Endothelial cell of umbilical vein (primary cell): ENCODE measurements at regions not wholly inside any gene's neighbourhood (a gene's known extent, or its start where the extent isn't known, plus 50 kb on each side); places are given as distances from the start of the nearest gene placed in this dataset.
"Not testable (repeated sequence)": the region's sequence is repeated elsewhere in the genome, so short reads cannot be mapped to it uniquely, and the experiment has no call there.

Experiments
- BruUV-seq: library from RNA; stranded (reverse); fragments of 400-500 nt; replicated peaks from 2 replicates; lab custom pipeline; 2021; lab: Mats Ljungman, UMichigan
- CTCF ChIA-PET: fragments of 300-600, 350-600 bp; sonication (Branson Sonifier 250); formaldehyde crosslinking; loops from one replicate; lab custom pipeline; 2021; ENCODE audit warnings: antibody characterized with exemption, inconsistent platforms; lab: Charles Lee
- POLR2A ChIA-PET: fragments of 300-600, 350-600 bp; sonication (Branson Sonifier 250); formaldehyde crosslinking; loops from one replicate; lab custom pipeline; 2021; ENCODE audit warnings: antibody characterized with exemption, inconsistent platforms; lab: Charles Lee
- DNase-seq: peaks from one replicate; pipeline ENCODE4 v3.0.0-alpha.2; 2011; ENCODE audit warnings: low read depth, low spot score
- FAIRE-seq: peaks from 2 replicates; lab custom pipeline; 2011; peaks lifted over from hg19 to GRCh38; lab: Jason Lieb, UNC
- H2AFZ ChIP-seq: 2 replicates; pipeline ENCODE4 v1.6.0; 2012; ENCODE audit warnings: low read depth, low read length, control low read depth, inconsistent platforms
- H3K27ac ChIP-seq: 2 replicates; pipeline ENCODE4 v1.5.1; 2011; ENCODE audit warnings: low read depth, mild to moderate bottlenecking, control low read depth, low read length, moderate library complexity; ENCODE audit not compliant: insufficient read depth
- H3K27me3 ChIP-seq, 2 experiments: 2 replicates each; pipeline versions ENCODE4 v1.6.0 to v1.6.1; 2011; ENCODE audit warnings: low read length in 2 of 2, mixed read lengths in 1 of 2; ENCODE audit not compliant: control insufficient read depth in 2 of 2, insufficient read depth in 2 of 2
- H3K36me3 ChIP-seq, 2 experiments: 2 replicates in 1 of 2; 3 replicates in 1 of 2; pipeline ENCODE4 v1.5.1; 2011; ENCODE audit warnings: low read length in 2 of 2, mild to moderate bottlenecking in 1 of 2, moderate library complexity in 1 of 2; ENCODE audit not compliant: control insufficient read depth in 2 of 2, insufficient read depth in 2 of 2; ENCODE audit errors: extremely low read depth in 1 of 2
- H3K4me1 ChIP-seq: 3 replicates; pipeline ENCODE4 v1.5.1; 2011; ENCODE audit warnings: mild to moderate bottlenecking, low read length; ENCODE audit not compliant: control insufficient read depth, insufficient read depth; ENCODE audit errors: extremely low read depth
- H3K4me2 ChIP-seq: 2 replicates; pipeline ENCODE4 v1.6.1; 2011; ENCODE audit warnings: low read length, control low read depth, mixed read lengths; ENCODE audit not compliant: insufficient read depth
- H3K4me3 ChIP-seq, 3 experiments: fragments of 200-600 bp in 1 of 3; sonication (generic), shearing (Covaris generic) in 1 of 3; replicated peaks in 1 of 3; 2 replicates each; pipeline ENCODE4 v1.5.1; 2011 to 2016; ENCODE audit warnings: control low read depth in 3 of 3, low read length in 3 of 3, mild to moderate bottlenecking in 2 of 3, inconsistent platforms in 1 of 3, low read depth in 1 of 3, moderate library complexity in 1 of 3; ENCODE audit not compliant: insufficient read depth in 1 of 3
- H3K79me2 ChIP-seq: 2 replicates; pipeline ENCODE4 v1.6.0; 2012; ENCODE audit warnings: low read length, inconsistent platforms; ENCODE audit not compliant: control insufficient read depth, insufficient read depth
- H3K9ac ChIP-seq: replicated peaks from 2 replicates; pipeline ENCODE3; 2011; ENCODE audit warnings: low read length, control low read depth; ENCODE audit not compliant: insufficient read depth; ENCODE audit errors: extremely low read depth
- H3K9me1 ChIP-seq: replicated peaks from 3 replicates; pipeline ENCODE4 v1.6.0; 2011; ENCODE audit warnings: mild to moderate bottlenecking, low read length; ENCODE audit not compliant: control insufficient read depth, insufficient read depth; ENCODE audit errors: extremely low read depth
- H3K9me3 ChIP-seq: replicated peaks from 2 replicates; pipeline ENCODE4 v1.5.1; 2012; ENCODE audit warnings: low read length, inconsistent platforms; ENCODE audit not compliant: control insufficient read depth, insufficient read depth
- H4K20me1 ChIP-seq: replicated peaks from 2 replicates; pipeline ENCODE3; 2011; ENCODE audit warnings: mild to moderate bottlenecking, low read length; ENCODE audit not compliant: control insufficient read depth, insufficient read depth; ENCODE audit errors: extremely low read depth
- EZH2 ChIP-seq: IDR thresholded peaks from 2 replicates; pipeline ENCODE4 v1.6.1; 2012; ENCODE audit warnings: borderline replicate concordance, low read depth, mild to moderate bottlenecking, moderate library complexity, low read length, inconsistent platforms; ENCODE audit not compliant: severe bottlenecking
- GATA2 ChIP-seq: IDR thresholded peaks from 2 replicates; pipeline ENCODE4 v1.7.0; 2011; ENCODE audit warnings: low read depth, mild to moderate bottlenecking, moderate library complexity, mixed read lengths, low read length; ENCODE audit not compliant: insufficient read length, insufficient read depth
- JUN ChIP-seq: IDR thresholded peaks from 2 replicates; pipeline ENCODE4 v1.6.1; 2011; ENCODE audit warnings: borderline replicate concordance, low read depth; ENCODE audit not compliant: insufficient read length, insufficient read depth
- POLR2A ChIP-seq: IDR thresholded peaks from 2 replicates; pipeline ENCODE4 v1.6.1; 2012; ENCODE audit warnings: low read depth, mild to moderate bottlenecking, control low read depth, low read length
- POLR2AphosphoS5 ChIP-seq: IDR thresholded peaks from 2 replicates; pipeline ENCODE4 v1.6.1; 2012; ENCODE audit warnings: low read depth, mild to moderate bottlenecking, control low read depth, low read length, moderate library complexity; ENCODE audit not compliant: insufficient read depth
- dilution Hi-C: fragments of 300-500 bp; cut with MboI; formaldehyde crosslinking; loops from one replicate; pipeline ENCODE4 v1.15.0; 2019; ENCODE audit warnings: low sequenced_read_pairs; ENCODE audit not compliant: extremely low pct_ligation_motif_present
- intact Hi-C: fragments of 100-400 bp; cut with micrococcal nuclease; formaldehyde crosslinking; loops from one replicate; pipeline ENCODE4 v1.10.0; 2022

- no peak overlapping the region for H3K9ac ChIP-seq
- no TSS peak for BruUV-seq
- H3K4me3 ChIP-seq, result no peak overlapping the region
- H3K36me3 ChIP-seq, result no peaks in the 10 kb centered on the region
- dilution Hi-C loops (no loop called here), intact Hi-C loops (no loop called here)
- POLR2A ChIA-PET, result no interaction called here
- H3K4me2 ChIP-seq, result no peak overlapping the region
- no peaks in the 10 kb centered on the region for H3K9me3 ChIP-seq
- no peak overlapping the region for H2AFZ ChIP-seq
- H3K4me1 ChIP-seq, result peaks cover under 1% of the 10 kb centered on the region
- TF ChIP-seq EZH2 (no peak), POLR2A (no peak), JUN (no peak), GATA2 (no peak), POLR2AphosphoS5 (no peak)
- no peaks in the 10 kb centered on the region for H3K27me3 ChIP-seq
- H4K20me1 ChIP-seq, result no peaks in the 10 kb centered on the region
- H3K9me1 ChIP-seq, result no peaks in the 10 kb centered on the region
- no peak for FAIRE-seq
- CTCF ChIA-PET, result no interaction called here
- no peak overlapping the region for H3K27ac ChIP-seq
- H3K79me2 ChIP-seq, result no peaks in the 10 kb centered on the region
- no peak for DNase-seq
These were observed 122.2 kb upstream of the TBCA start for GRCh38 chr5:77898385-77898784.

DNA sequence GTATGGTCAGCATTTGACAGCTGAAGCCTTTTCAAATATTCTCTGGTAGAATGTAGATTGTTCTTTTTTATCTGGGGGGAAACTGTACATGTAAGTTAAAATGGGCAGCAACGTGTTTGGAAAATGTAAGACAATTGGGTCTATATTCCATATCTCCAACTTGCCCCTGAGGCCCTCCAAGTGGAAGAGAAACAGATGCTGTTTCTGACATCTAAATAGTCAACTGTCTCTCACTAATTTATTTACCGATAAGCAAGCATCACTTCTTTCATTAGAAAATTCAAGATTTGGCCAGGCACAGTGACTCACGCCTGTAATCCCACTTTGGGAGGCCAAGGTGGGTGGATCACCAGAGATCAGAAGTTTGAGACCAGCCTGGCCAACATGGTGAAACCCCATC, 120.2 kb upstream of the TBCA start:
- DNase-seq (no peak), FAIRE-seq (no peak)
- dilution Hi-C loops (no loop called here), intact Hi-C loops (no loop called here)
- Histone ChIP-seq H3K36me3 (no peaks in the 10 kb centered on the region), H3K4me3 (no peak overlapping the region), H3K9ac (no peak overlapping the region), H3K27ac (no peak overlapping the region), H3K79me2 (no peaks in the 10 kb centered on the region), H3K9me3 (no peaks in the 10 kb centered on the region), H3K4me1 (peaks cover 3% of the 10 kb centered on the region), H3K9me1 (no peaks in the 10 kb centered on the region), H3K27me3 (no peaks in the 10 kb centered on the region), H3K4me2 (no peak overlapping the region), H2AFZ (no peak overlapping the region), H4K20me1 (no peaks in the 10 kb centered on the region)
- BruUV-seq, result no TSS peak
- ChIA-PET POLR2A (no interaction called here), CTCF (no interaction called here)
- TF ChIP-seq GATA2, result no peak

GRCh38 chr5:77894103-77894502, 118.0 kb upstream of the TBCA start:
- H2AFZ ChIP-seq, H3K27ac ChIP-seq, H3K9me3 ChIP-seq, FAIRE-seq, BruUV-seq, H3K36me3 ChIP-seq, H4K20me1 ChIP-seq, H3K4me2 ChIP-seq, H3K27me3 ChIP-seq, DNase-seq, H3K9ac ChIP-seq, POLR2A ChIA-PET, H3K4me1 ChIP-seq, dilution Hi-C loops, H3K9me1 ChIP-seq, H3K4me3 ChIP-seq, intact Hi-C loops, H3K79me2 ChIP-seq, CTCF ChIA-PET: not testable (repeated sequence)
